ENCODE measurements at regions not wholly inside any gene's neighbourhood (a gene's known extent, or its start where the extent isn't known, plus 50 kb on each side); places are given as distances from the start of the nearest gene placed in this dataset.

DNA sequence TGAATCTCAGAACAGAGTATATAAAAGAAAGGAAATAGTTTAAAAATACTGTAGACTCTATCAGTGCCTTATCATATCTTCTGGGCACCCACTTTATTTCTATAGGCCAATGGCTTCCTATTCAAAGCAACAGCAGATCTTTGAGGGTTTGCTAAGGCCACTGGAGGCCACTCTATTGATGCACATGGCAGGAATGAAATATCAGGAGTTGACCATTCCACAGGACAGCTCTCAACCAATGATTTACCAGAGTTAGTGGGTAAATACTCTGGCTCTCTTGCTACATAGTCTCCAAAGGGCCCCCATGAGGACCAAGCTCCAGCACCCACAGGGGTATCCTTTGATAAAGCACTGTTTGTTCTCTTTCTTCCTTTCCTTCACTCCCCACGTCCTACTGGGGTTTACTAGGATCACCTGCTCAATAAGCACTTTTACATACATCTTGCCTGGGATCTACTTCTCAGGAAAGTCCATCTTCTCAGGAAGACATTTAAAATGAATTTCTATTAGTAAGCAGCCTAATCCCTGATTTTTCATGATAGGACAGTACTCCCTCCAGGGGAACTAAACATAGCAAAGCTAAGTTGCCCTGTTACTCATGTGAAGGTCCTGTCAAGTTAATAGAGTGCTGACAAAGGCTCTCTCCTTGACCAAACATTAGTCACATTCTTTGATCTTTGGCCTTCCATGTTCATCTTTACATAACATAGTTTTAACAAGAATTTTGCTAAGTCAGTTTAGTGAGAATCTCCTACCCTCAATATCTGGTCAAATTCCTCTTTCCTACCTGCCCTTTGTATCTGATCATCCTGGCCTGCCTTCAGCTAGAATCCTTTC lies 459.7 kb downstream of the GRXCR1 start:
- no peak for DNase-seq

DNA sequence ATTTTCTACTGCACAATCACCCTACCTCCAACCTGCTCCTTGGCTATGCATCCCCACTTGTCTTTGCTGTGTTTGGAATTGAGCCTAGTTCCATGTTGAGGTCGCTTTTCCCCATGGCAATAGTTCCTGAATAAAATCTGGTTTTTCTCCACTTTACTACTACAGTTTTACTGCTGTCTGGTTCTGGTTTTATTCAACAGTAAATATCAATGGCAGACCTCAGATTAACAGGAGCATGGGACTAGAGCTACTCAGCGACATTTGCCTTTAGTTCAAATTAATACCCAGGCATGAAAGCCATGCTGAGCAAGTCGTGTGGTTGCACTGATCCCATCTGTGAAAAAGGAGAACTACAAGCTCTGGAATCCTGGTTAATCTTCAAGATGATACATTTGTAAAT lies 460.3 kb downstream of the GRXCR1 start:
- DNase-seq = no peak

DNA sequence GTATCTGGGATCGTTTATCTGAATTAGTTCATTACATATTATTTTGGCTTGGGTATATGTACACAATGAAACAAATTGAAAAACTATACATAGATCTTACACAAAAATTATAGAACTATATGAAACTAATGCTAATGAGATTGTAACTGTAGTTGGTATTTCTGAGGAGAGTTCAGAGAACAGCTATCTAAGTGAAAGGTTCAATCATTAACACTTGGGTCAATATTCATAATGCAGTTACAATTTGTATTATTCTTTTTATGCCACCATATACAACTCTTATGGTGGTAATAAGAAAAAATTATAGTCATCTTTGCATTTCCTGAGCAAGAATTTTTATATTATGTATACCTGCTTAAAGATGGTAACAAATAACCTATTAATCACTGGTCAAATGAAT lies 461.0 kb downstream of the GRXCR1 start:
- DNase-seq = no peak

DNA sequence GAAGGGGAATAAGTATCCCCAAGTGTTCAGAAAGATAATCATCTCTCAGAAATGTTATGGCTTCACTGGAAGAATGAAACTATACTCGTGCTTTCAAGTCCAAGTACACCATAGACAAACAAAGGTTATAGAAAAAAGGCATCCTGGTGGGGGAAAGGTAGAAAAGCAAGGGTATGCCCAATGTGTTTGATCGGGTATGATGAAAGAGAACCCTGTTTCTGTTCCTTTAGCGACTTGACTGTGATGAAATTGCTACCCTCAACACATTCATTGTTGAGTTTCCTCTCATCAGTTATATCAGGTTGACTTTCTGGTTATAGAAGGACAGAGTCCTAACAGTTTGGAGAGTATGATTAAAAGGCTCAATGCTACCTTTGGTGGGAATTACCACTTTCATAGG lies 464.3 kb downstream of the GRXCR1 start:
- no peak for DNase-seq

DNA sequence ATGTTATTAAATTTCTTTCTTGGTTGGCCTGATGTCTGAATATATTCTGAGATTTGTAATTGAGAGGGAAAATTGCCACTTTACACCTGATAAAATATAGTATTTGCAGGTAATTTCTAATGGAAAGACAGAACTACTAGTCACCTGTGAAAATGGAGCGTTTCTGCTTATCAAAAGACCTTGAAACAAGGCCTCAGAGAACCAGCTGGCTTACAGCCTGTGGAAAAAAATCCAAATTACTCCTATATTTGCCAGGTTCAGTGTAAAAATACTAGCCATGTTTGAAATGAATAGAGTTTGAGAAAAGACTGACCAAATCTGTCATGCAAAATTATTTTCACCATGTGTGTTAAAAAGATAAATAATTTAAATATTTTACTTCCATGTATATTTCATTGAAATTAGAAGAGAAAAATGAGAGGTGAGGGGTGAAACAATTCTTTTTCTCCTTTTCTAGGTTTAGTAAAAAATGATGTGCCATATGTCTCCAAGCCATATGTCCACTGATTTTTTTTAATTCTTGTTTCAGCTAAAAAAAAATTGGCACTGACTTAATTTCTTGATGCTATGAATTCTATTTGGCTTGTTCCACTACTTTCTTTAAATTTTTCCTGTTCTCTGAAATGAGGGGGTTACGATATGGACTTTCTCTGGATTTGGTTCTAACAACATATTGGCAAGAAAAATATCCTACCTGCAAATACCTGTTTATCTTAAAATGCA lies 464.9 kb downstream of the GRXCR1 start:
- no peak for DNase-seq

DNA sequence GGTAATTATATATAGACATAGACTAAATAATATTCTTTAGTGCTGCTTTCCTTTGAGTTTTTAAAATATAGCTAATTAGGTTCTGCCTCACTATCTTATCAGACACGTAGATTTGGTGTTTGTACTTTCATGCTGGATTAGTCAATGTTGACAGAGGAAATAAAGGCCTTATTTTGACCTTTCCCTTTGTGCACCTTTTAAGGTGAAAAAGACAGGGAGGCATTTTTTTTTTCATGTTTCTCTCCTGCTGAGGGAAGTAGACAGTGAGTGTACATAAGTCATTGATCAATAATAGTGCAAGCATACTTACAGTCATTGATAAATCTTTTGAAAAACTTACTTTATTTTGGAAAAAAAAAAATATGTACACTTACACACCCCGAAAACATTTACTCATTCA lies 467.8 kb downstream of the GRXCR1 start:
- DNase-seq = no peak

DNA sequence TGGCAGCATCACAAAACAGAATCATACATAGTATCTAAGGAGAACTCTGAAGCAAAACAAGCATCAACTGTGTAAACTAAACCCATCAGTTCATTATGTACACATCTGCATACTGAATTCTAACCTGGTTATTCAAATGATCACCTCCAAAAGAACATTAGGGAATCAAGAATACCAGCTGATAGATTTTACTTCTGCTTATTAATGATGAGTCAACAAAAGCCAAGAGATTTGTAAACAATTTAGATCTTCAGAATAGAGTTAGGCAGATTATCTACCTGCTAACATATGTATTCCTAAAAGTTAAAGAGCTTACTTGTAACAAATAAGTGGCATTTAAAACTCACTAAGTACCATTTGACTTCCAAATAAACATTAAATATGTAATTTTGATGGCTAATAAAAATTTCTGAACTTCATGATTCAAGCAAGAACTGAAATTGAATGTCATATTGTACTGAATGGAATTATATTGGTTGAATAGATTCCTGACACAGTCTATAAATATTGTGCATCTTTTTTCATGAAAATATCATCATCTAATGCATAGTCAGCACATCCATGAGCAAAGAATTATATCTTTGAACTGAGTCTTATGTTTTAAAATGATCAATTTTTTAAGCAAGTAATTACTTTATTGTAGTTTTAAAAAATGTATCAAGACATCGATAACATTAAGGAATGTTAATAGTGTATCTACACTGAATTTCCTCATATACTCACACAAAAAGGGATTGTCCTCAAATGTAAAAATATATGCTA lies 470.5 kb downstream of the GRXCR1 start:
- DNase-seq = no peak

DNA sequence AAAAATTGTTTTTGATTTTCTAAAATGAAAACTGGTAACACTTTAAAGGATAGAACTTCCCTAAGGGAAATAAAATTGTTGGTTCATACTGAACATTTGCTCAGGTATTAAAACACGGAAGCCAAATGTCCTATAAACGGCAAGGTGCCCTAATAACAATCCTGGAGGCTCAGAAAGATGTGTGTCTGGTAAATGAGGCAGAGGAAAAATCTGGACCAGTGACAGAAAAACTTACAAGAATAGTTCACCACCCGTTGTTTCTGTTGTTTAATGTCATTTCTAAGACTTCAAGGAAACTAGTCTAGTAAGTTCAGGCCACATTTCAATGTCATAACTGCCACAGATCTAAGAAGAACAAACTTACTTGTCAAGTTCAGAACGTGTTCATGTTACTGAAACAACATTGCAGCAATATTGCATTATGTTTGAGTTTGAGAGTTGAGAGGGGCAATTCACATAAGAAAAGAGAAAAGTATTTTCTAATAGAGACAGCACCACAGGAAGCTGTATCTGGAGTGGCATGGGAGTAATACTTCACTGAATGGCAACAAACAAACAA lies 476.6 kb downstream of the GRXCR1 start:
- no peak for DNase-seq

DNA sequence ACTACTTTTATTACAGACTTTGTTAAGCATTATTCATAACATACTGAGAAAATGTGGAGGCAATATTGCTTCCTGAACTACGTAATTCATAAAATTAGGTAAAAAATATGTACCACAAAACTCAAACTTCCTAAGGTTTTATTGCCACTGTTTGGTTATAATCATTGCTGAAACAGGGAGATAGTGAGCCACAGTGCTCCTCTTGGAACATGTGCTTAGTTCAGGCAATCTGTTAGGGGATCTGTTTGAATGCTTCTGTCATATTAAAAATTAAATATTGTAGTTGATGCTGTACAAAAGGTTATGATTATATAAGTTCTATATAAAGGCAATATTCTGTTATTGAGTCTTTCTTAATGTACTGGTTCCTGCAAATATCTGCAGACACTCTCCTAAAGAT lies 480.7 kb downstream of the GRXCR1 start:
- no peak for DNase-seq

DNA sequence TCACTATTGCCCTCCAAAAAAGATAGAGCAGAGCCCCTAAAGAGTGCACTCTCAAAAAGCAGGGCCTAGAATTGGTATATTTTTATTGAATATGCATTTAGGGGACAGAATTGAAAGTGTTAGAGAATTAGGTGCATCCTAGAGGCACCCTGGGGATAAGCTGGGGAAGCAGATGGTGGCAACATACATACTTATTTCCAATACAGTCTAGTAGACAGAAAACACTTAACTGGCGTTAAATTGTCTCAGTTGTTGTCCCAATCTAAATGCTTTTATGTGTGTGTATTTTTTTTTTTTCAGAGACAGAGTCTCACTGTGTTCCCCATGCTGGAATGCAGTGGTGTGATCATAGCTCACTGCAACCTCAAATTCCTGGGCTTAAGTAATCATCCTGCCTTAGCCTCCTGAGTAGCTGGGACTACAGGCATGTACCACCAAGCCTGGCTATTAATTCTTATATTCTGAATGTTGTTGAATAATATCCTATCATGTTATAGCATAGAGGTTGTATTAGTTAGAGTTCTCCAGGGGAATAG lies 481.8 kb downstream of the GRXCR1 start:
- DNase-seq = no peak

DNA sequence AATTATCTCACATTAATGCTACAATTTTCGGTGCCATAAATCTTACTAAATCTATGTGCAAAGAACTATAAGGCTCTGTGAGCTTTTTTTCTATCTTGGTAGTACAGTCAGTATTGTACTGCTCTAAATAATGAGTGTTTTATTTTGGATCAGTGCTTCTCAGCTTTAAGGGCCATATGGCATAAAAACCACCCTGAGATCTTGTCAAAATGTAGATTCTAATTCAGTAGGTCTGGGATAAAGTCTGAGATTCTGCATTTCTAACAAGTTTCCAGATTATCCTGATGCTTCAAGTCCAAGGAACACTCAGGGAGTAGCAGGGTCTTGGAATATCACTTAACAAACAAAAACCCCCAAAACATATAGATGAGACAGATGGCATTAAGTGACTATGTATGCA lies 486.5 kb downstream of the GRXCR1 start:
- DNase-seq = no peak

DNA sequence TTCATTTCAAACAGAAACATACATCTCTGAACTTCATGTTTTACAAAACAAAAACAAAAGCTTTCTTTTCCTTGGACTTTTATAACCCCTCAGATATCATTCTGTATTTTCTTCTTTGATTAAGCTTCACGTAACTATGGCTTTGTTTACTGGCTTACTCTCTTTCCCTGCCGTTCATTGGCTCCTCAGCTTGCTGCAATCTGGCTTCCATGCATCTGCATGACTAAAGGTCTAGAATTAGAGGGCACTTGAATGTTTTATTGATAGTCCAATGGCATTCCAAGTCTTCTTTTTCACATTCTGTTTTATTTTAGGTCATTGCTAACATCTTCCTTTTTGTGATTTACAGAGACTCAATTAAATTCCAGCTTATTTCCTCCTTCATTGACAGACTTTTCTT lies 487.6 kb downstream of the GRXCR1 start:
- DNase-seq = no peak

DNA sequence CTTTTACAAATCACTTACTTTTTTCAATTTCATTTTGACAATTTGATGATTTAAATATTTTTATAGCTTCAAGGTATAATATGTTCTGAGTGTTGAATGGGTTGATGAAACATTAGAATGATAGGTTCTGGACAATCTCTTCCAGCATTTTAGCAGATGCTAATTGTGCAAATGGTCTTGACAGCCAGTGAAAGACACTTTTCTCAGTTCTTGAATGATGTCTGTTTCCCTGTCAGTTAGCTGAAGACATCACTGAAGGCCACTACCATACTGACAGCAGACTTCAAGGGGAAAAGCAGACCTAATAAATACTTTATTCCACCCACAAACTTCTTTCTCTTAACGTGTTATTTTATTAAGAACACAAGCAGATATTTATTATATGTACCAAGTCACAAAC lies 498.6 kb downstream of the GRXCR1 start:
- DNase-seq = no peak

DNA sequence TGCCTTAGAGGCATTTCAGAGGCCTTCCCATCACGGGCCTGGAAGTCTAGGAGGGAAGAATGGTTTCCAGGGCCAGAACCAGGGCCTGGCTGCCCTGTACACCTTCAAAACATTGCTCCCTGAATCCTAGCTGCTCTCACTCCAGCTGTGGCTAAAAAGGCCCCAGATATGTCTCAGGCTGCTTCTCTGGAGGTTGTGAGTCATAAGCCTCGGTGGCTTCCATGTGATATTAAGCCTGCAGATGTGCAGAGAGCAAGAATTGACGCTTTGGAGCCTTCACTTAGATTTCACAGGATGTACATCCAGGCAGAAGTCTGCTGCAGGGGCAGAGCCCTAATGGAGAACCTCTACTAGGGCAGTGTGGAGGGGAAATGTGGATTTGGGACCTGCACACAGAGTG lies 502.5 kb downstream of the GRXCR1 start:
- peak; percentile 22 for DNase-seq

DNA sequence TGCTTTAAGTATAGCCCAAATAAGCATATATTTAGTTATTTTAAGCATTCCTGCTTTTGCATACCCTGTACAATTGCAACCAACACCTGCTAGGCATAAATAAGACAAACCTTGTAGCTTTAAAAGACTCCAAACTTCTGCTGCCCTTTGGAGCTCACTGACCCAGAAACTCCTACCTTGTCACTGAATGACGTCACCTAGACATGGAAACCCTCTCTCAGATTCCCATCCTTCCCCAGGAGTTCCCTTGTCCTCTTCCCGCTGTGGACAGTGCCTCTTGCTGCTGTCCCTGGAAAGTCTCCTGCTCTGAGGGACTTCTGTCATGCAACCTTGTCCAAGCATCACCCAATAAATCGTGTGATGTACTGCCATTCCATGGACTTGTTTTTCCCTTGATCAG lies 507.2 kb downstream of the GRXCR1 start:
- DNase-seq = no peak

DNA sequence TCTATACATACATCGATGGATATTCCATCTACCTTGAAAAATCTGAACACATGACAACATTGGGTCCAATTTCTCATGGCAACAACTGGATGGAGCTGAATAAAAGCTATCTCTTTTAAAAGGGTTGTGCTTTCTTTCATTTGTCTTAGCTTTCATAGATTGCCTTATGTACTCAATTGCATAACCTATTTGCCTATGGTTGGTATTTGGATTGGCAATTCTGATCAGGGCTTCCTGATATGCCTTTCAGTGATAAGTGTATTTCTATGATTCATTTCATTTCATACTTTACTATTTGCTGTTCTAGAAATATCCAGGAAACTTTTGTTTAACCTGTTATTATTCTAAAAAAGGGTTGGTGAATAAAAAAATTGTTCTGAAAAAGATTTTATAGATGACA lies 509.9 kb downstream of the GRXCR1 start:
- DNase-seq = no peak

DNA sequence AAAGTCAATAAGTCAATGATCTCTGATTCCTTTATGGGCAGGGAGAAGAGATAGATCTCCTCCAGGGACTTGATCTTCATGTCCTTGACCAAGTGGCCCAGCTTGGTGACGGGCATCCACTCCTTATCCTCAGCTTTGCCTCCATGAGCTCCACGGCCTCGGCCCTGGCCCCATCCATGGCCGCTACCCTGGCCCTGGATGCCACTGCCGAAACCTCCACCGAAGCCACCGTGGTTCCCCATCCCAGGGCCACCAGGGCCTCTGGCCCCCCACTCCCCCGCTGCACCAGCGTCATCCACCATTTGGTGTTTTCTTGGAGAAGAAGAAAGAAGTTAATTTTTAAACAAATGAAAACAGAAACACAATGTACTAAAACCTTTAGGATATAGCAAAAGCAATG lies 518.1 kb downstream of the GRXCR1 start:
- no peak for DNase-seq

DNA sequence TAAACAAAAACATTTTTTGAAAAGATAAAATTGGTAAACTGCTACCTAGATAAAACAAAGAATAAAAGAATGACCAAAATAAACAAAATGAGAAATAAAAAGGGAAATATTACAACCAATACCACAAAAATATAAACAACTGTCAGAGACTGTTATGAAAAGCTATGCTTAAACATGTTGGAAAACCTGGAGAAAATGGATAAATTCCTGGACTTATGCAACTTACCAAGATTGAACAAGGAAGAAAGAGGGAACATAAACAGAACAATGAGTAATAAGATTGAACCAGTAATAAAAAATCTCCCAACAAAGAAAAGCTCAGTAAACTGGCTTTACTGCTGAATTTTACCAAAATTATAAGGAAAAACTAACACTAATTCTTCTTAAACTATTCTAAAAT lies 518.7 kb downstream of the GRXCR1 start:
- no peak for DNase-seq

DNA sequence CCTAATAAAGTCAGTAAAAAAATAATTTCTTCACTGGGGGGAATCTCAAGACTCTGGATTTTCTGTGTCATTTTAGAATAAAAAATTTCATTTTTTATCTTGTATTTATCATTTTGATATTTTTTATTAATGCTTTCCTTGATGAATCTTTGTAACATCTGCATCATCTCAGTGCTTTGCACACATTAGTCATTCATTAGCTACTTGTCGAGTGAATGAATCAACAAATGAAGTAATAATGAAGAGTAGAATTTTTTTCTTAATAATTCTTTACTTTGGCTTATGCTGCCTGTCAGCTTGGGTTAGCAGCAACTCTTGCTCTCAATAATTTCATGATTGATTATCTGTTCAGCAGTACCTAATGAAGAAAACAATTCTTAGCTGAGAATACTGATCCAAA lies 530.8 kb downstream of the GRXCR1 start:
- no peak for DNase-seq

DNA sequence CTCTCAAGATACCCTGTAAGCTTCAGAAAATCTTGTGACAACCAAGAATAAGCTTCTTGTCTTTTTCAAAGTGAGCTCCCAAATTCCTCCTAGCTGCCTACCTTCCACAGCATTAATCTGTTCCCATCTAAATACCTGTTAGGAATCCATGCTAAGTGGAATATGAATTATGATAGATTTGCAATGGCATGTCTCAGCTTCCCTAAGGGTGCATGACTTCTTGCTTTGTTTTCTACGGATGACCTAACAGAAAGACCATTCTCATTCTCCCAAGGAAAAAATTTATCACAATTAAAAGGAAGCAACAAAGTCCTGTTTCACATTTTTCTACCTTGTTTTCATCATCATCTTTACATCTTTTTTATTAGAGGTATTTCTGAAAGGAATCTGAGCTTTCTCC lies 532.7 kb downstream of the GRXCR1 start:
- no peak for DNase-seq

DNA sequence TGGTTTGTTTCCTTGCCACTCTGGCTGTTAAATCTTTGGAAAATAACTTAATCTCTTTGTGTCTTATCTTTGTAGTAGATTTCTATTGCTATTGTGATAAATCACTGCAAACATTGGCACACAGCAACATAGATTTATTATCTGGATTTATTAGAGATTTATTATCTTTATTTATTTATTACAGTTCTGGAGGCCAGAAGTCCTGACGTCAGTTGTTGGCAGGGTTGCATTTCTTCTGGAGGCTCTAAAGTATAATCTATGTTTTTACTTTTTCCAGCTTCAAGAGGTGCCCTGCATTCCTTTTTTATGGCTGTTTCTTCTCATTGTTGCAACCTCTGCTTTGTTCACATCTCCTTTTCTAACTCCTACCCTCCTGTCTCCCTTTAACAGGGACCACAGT lies 542.8 kb downstream of the GRXCR1 start:
- no peak for DNase-seq

DNA sequence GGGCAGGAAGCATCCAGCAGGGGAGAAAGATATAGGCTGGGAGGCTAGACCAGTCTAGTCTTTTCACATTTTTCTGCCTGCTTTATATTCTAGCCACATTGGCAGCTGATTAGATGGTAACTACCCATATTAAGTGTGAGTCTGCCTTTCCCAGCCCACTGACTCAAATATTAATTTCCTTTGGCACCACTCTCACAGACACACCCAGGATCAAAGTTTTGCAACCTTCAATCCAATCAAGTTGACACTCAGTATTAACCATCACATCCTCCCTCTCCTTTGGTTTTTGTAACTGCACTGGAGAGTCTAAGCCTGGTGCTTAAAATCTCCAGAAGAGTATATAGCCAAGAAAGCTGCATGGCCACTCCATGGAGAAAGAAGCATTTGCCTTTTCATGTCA lies 560.4 kb downstream of the GRXCR1 start:
- DNase-seq = no peak

DNA sequence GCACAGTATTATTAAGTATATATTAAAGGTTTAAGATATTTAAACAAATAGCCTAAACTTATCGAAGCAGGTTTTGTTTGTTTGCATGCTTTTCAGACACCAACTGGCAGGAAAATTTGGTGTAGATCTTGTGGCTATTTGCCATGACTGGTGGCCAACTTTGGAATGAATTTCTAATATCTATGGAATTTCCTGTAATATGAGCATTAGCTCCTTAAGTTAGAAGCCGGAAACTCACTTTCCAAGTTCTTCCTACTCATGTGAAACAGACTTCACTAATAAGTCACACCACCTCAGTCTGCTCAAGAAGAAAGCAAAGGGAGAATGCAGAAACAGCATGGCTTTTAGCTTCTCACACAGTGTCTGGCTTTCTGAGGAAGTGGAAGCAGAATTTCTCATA lies 563.9 kb downstream of the GRXCR1 start:
- peak; percentile 89 for DNase-seq
